GM20000 (cell line): ENCODE measurements at regions not wholly inside any gene's neighbourhood (a gene's known extent, or its start where the extent isn't known, plus 50 kb on each side); places are given as distances from the start of the nearest gene placed in this dataset.

Experiments used
- DNase-seq: peaks from one replicate; pipeline ENCODE4 v3.0.0; 2012; ENCODE audit warnings: low spot score
- CTCF ChIP-seq: IDR thresholded peaks from 2 replicates; pipeline ENCODE4 v1.5.1; 2012; ENCODE audit warnings: mild to moderate bottlenecking, control low read depth; ENCODE audit errors: extremely low read depth, missing control alignments

GRCh38 chr4:120636120-120636630, 286.4 kb downstream of the PRDM5 start:
- no peak for DNase-seq
- TF ChIP-seq CTCF, result no peak

GRCh38 chr4:120633810-120634209, 288.7 kb downstream of the PRDM5 start:
- DNase-seq, result no peak
- TF ChIP-seq CTCF, result no peak

GRCh38 chr4:120630427-120630826, 292.1 kb downstream of the PRDM5 start:
- DNase-seq, result no peak
- no peak for TF ChIP-seq CTCF

GRCh38 chr4:120629546-120630108, 292.9 kb downstream of the PRDM5 start:
- no peak for TF ChIP-seq CTCF
- no peak for DNase-seq

GRCh38 chr4:120622601-120623000, 299.9 kb downstream of the PRDM5 start:
- DNase-seq, result no peak
- no peak for TF ChIP-seq CTCF

GRCh38 chr4:120617171-120617570, 305.4 kb downstream of the PRDM5 start:
- TF ChIP-seq CTCF, result no peak
- DNase-seq, result no peak

GRCh38 chr4:120616041-120616440, 306.5 kb downstream of the PRDM5 start:
- TF ChIP-seq CTCF, result no peak
- no peak for DNase-seq
